Heart right ventricle (tissue), 16 donors: ENCODE measurements at regions not wholly inside any gene's neighbourhood (a gene's known extent, or its start where the extent isn't known, plus 50 kb on each side); places are given as distances from the start of the nearest gene placed in this dataset.

Experiments
- ATAC-seq, 8 donors: fragments of 200-7000 bp; cut with Tn5 transposase; one replicate each; pipeline ENCODE4 v1.9.1; 2020; ENCODE audit warnings: mild to moderate bottlenecking in 8 of 8, moderate library complexity in 8 of 8, moderate number of reproducible peaks in 1 of 8
- DNase-seq, 2 donors: peaks; one replicate each; pipeline ENCODE4 v3.0.0-alpha.2; 2020
- H3K27ac ChIP-seq, 10 donors: fragments of 200-600 bp; sonication (generic) in 2 of 10; one replicate each; pipeline versions ENCODE4 v1.5.0 to v1.8.0; 2020 to 2022; ENCODE audit warnings: mild to moderate bottlenecking in 3 of 10
- H3K27me3 ChIP-seq, 7 donors: fragments of 200-600 bp; one replicate each; pipeline ENCODE4 v1.8.0; 2021 to 2022; ENCODE audit warnings: mild to moderate bottlenecking in 2 of 7
- H3K36me3 ChIP-seq, 9 donors: fragments of 200-600 bp; sonication (generic) in 1 of 9; one replicate each; pipeline versions ENCODE4 v1.5.0 to v1.8.0; 2020 to 2022; ENCODE audit warnings: mild to moderate bottlenecking in 2 of 9
- H3K4me1 ChIP-seq, 9 donors: fragments of 200-600 bp; sonication (generic) in 1 of 9; one replicate each; pipeline versions ENCODE4 v1.5.0 to v1.8.0; 2020 to 2022; ENCODE audit warnings: mild to moderate bottlenecking in 4 of 9
- H3K4me3 ChIP-seq, 10 donors: fragments of 200-600 bp; sonication (generic) in 2 of 10; one replicate each; pipeline versions ENCODE4 v1.5.0 to v1.8.0; 2020 to 2022; ENCODE audit warnings: mild to moderate bottlenecking in 7 of 10, moderate library complexity in 2 of 10
- H3K9me3 ChIP-seq, 11 donors: fragments of 200-600 bp in 10 of 11; sonication (generic) in 2 of 11; one replicate each; pipeline versions ENCODE4 v1.5.0 to v1.8.0; 2013 to 2022; ENCODE audit warnings: mild to moderate bottlenecking in 2 of 11, control low read depth in 1 of 11, moderate library complexity in 1 of 11
- WGBS, 2 donors: extraction: QIAGEN DNeasy Blood & Tissue Kit; methylation state at CpG; one replicate each; pipeline ENCODE4 v1.1.7; 2013; ENCODE audit warnings: inconsistent platforms in 1 of 2; 5-methylcytosine and 5-hydroxymethylcytosine counted together
- intact Hi-C, 10 donors: fragments of 100-400 bp; cut with DNase I; formaldehyde crosslinking; loops; one replicate each; pipeline versions ENCODE4 v1.11.1 to v1.14.2; 2022
- TF ChIP-seq, protein P1 (sequence below), 9 donors: fragments of 200-600 bp; sonication (generic) in 2 of 9; IDR thresholded peaks; one replicate each; pipeline versions ENCODE4 v1.5.0 to v1.8.0; 2021 to 2022; ENCODE audit warnings: antibody characterized with exemption in 9 of 9, mild to moderate bottlenecking in 5 of 9, moderate library complexity in 1 of 9
- donor health status: Arrhythmogenic right ventricular cardiomyopathy.
- donor health status: ischemic (EF 13 %, LVEDD 7.1; RV severe dilation, severe dysfunction).
- donor health status: healthy with polysubstance abuse.
- donor health status: DM: no; HTN: yes; CAD: no.
- donor health status: DM: no; HTN: no; CAD: no.
- donor health status: ischemic (EF 25% LVEDD 6.9; RV normal size, moderate dysfunction).
- donor health status: ischemic (EF 25% LVEDD 5.7; RV mildly dilated, moderate dysfunction).
- donor health status: healthy.
- donor health status: DM: yes; HTN: yes; CAD: no.
- donor health status: Ischemic cardiomyopathy.
- donor health status: ischemic (EF 35%, LVEDD 5.7; RV mildly dilated, moderate dysfunction).
- donor health status: nonischemic (EF 11% LVEDD 7.7; RV severe dilation, severe dysfunction).
- donor health status: DM: yes; HTN: yes; CAD: no.
- donor health status: PGD.
- donor health status: ischemic (EF 29% LVEDD 5.4; RV normal size, mild dysfunction).
- donor health status: nonischemic (EF 23%, LVEDD 6.1; RV moderate dilation, normal function).

DNA sequence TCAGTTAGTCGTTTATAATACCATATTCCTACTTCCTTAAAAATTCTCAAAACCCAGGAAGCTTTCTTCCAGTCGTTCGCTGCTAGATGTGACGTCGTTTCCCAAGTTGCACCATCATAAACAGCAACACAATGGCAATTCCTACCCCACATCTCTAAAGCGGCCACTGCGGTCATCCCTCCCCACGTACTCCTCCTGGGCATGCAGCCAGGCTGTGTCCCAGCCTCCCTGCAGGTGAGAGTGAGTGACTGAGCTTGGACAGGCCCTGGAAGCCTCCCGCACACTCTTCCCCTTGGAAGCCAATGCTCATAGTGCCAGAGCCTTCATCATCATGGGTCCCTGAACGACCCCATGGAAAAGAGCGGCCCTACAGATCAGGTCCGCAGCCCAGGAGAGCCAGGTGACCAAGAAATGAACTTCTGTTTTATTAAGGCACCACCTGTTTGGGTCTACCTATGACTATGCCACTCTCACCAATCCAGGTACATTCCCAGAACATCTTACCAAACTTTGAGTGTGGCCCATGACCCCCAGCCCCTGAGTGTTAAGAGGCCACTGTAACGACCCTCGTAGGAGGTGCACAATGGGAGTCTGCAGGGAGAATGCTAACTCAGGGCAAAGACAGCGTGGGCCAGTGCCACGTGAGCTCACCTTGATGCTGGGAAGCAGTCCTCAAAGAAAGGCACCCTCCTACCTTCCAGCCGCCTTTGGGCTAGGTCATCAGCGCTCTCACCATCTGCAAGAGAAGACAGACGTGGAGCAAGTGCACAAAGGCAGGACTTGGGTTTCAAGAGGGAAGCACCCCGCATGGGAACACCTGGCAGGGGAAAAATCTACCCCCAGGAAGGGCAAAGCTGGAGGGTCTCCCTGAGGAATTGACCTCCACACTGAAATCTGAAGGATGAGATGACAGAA, 74.7 kb upstream of the RAB6C start:
- 82 to 83% methylated on average over 20 of the region's 20 CpGs for WGBS, 2 donors
- ATAC-seq = no peak
- H3K4me1 ChIP-seq = no peaks in the 10 kb centered on the region

DNA sequence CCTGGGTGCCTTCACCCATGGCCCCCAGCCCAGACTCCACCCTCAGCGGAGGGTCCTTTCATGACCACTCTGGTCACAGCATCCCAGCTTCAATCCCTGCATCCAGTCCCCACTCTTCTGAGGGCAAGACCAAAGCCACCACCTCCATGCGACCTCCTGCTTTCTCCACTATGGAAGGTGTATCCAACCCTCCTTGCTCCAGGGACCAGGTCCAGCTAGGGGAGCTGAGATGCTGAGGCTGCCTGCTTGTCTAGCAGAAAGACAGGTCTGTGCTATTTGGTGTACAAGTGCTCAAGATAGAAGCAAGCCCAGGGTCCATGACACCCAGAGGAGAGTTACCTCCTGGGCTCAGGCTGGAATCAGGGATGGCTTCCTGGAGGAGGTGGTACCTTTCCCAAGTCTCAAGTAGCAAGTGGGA, 73.8 kb upstream of the RAB6C start:
- Histone ChIP-seq H3K36me3 (no peaks in the 10 kb centered on the region), H3K27ac (no peak overlapping the region), H3K4me3 (no peak overlapping the region), H3K9me3 (peaks cover 0 to 7% (median 0%) of the 10 kb centered on the region in 11 donors), H3K27me3 (peaks cover 0 to 10% (median 0%) of the 10 kb centered on the region in 7 donors), H3K4me1 (no peaks in the 10 kb centered on the region)
- intact Hi-C loops = no loop called here
- ATAC-seq (no peak), DNase-seq (no peak)
- TF ChIP-seq, protein P1, sequence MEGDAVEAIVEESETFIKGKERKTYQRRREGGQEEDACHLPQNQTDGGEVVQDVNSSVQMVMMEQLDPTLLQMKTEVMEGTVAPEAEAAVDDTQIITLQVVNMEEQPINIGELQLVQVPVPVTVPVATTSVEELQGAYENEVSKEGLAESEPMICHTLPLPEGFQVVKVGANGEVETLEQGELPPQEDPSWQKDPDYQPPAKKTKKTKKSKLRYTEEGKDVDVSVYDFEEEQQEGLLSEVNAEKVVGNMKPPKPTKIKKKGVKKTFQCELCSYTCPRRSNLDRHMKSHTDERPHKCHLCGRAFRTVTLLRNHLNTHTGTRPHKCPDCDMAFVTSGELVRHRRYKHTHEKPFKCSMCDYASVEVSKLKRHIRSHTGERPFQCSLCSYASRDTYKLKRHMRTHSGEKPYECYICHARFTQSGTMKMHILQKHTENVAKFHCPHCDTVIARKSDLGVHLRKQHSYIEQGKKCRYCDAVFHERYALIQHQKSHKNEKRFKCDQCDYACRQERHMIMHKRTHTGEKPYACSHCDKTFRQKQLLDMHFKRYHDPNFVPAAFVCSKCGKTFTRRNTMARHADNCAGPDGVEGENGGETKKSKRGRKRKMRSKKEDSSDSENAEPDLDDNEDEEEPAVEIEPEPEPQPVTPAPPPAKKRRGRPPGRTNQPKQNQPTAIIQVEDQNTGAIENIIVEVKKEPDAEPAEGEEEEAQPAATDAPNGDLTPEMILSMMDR (IDR thresholded peaks at IDR 0.05) = no peak
- 93 to 100% methylated on average over 2 of the region's 2 CpGs for WGBS, 2 donors

More for the DNA sequence above, 74.7 kb upstream of the RAB6C start:
- Histone ChIP-seq H3K36me3 (no peaks in the 10 kb centered on the region), H3K27ac (no peak overlapping the region), H3K4me3 (no peak overlapping the region), H3K27me3 (peaks cover 0 to 10% (median 0%) of the 10 kb centered on the region in 7 donors), H3K9me3 (peaks cover 0 to 11% (median 0%) of the 10 kb centered on the region in 11 donors)
- intact Hi-C loops = no loop called here
- TF ChIP-seq, protein P1 (IDR thresholded peaks at IDR 0.05) = no peak
- DNase-seq = no peak

DNA sequence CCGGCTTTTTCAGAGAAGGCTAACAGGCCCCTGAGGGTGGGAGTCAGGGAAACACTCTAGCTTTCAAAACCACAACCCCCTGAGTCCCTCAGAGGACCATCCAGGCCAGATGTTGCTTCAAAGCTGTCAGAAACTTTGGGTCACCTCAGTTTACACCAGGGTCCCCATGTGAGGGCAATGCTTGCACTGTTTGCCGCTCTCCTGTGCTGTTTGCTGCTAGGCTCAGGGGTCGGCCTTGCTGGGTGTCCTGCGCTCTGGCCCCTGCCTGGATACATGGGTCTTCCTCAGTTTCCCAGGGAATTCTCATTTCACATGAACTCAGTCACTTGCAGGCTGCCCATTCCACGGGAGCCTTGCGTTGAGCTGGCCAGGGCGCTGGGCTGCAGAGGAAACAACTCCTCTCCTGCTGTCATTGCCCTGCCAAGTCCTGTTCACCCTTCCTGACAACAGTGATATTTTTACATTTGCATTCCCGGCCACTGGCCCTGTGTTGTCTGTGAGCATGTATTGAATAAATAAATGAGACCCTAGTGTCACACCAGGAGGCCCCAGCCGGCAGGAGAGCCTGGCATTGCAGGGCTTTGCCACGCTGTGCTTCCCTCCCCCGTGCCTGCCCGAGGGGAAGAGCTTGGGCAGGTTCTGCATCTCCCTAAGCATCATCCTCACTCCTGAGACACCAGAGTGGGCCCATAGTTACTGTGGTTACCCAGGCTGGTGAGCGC, 73.2 kb upstream of the RAB6C start:
- Histone ChIP-seq H3K4me3 (no peak overlapping the region), H3K4me1 (no peaks in the 10 kb centered on the region), H3K27me3 (peaks cover 0 to 10% (median 0%) of the 10 kb centered on the region in 7 donors), H3K9me3 (peaks cover 0 to 1% (median 0%) of the 10 kb centered on the region in 11 donors), H3K36me3 (no peaks in the 10 kb centered on the region), H3K27ac (no peak overlapping the region)
- WGBS, 2 donors = 64 to 67% methylated on average over 13 of the region's 13 CpGs
- DNase-seq (no peak), ATAC-seq (peak in 3 of 8 donors; percentile 41 to 55 (median 44))
- TF ChIP-seq, protein P1 (IDR thresholded peaks at IDR 0.05) = no peak
- intact Hi-C loops = no loop called here

DNA sequence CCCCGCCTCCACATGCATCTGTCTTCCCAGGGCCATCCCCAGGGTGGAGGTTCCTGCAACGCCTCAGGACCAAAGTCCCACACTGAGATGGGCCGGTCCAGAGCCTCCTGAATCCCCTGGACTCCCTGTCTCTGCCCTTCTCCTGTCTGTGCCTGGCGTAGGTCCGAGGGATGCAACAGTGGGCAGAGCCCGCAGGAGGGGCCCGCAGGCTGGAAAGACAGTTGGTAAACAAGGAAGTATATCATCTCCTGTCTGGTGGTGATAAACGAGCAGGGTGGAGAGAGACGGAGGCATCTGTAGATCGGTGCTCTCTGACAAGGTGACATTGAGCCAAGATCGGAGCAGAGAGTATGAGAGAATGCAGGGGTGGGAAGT, 72.6 kb upstream of the RAB6C start:
- no peaks in the 10 kb centered on the region for H3K9me3 ChIP-seq
- no peak overlapping the region for H3K4me3 ChIP-seq
- WGBS, 2 donors = 46 to 50% methylated on average over 11 of the region's 11 CpGs
- H3K27ac ChIP-seq = no peak overlapping the region
- DNase-seq = no peak
- H3K4me1 ChIP-seq = no peaks in the 10 kb centered on the region
- no peaks in the 10 kb centered on the region for H3K36me3 ChIP-seq
- H3K27me3 ChIP-seq = peaks cover 0 to 10% (median 0%) of the 10 kb centered on the region in 7 donors
- no peak for ATAC-seq
- intact Hi-C loops = no loop called here
- TF ChIP-seq, protein P1 (IDR thresholded peaks at IDR 0.05) = no peak
